Astrocyte (in vitro differentiated cells and primary cell): ENCODE measurements at regions not wholly inside any gene's neighbourhood (a gene's known extent, or its start where the extent isn't known, plus 50 kb on each side); places are given as distances from the start of the nearest gene placed in this dataset.

ENCODE experiments used
- DNase-seq: peaks from one replicate; pipeline ENCODE4 v3.0.0-alpha.2; 2010; ENCODE audit warnings: low read depth
- FAIRE-seq: peaks from 2 replicates; lab custom pipeline; 2011; peaks lifted over from hg19 to GRCh38; lab: Jason Lieb, UNC
- H2AFZ ChIP-seq: 2 replicates; pipeline ENCODE4 v1.6.0; 2012; ENCODE audit warnings: low read depth, low read length, inconsistent platforms
- H3K27ac ChIP-seq: 2 replicates; pipeline ENCODE4 v1.5.1; 2011; ENCODE audit warnings: low read depth, low read length, inconsistent platforms
- H3K27me3 ChIP-seq: 2 replicates; pipeline ENCODE4 v1.6.0; 2011; ENCODE audit warnings: low read length, inconsistent platforms; ENCODE audit not compliant: insufficient read depth
- H3K36me3 ChIP-seq: 2 replicates; pipeline ENCODE4 v1.5.1; 2011; ENCODE audit warnings: low read length, inconsistent platforms; ENCODE audit not compliant: insufficient read depth
- H3K4me1 ChIP-seq: 2 replicates; pipeline ENCODE4 v1.5.1; 2011; ENCODE audit warnings: low read length, inconsistent platforms; ENCODE audit not compliant: insufficient read depth
- H3K4me2 ChIP-seq: 2 replicates; pipeline ENCODE4 v1.6.0; 2012; ENCODE audit warnings: low read length, inconsistent platforms
- H3K4me3 ChIP-seq: 2 replicates; pipeline ENCODE4 v1.5.1; 2011; ENCODE audit warnings: low read depth, mild to moderate bottlenecking, low read length, inconsistent platforms; ENCODE audit not compliant: insufficient read depth
- H3K79me2 ChIP-seq: 2 replicates; pipeline ENCODE4 v1.6.0; 2012; ENCODE audit warnings: mild to moderate bottlenecking, low read length, inconsistent platforms; ENCODE audit not compliant: insufficient read depth
- H3K9ac ChIP-seq: 2 replicates; pipeline ENCODE4 v1.6.0; 2012; ENCODE audit warnings: mild to moderate bottlenecking, low read length, inconsistent platforms
- H3K9me3 ChIP-seq: 2 replicates; pipeline ENCODE4 v1.5.1; 2012; ENCODE audit warnings: low read depth, mild to moderate bottlenecking, low read length, inconsistent platforms; ENCODE audit not compliant: insufficient read depth
- H4K20me1 ChIP-seq: 2 replicates; pipeline ENCODE4 v1.6.0; 2012; ENCODE audit warnings: low read length, inconsistent platforms; ENCODE audit not compliant: insufficient read depth
- H3K27ac Mint-ChIP-seq: one replicate; pipeline ENCODE4 v1.8.0; 2021; ENCODE audit warnings: mild to moderate bottlenecking, mixed read lengths; ENCODE audit not compliant: unreplicated experiment
- H3K27me3 Mint-ChIP-seq: one replicate; pipeline ENCODE4 v1.8.0; 2021; ENCODE audit warnings: low read depth, mixed read lengths; ENCODE audit not compliant: unreplicated experiment
- H3K36me3 Mint-ChIP-seq: one replicate; pipeline ENCODE4 v1.8.0; 2021; ENCODE audit warnings: low read depth, mixed read lengths; ENCODE audit not compliant: unreplicated experiment
- H3K4me1 Mint-ChIP-seq: one replicate; pipeline ENCODE4 v1.8.0; 2021; ENCODE audit warnings: low read depth, mixed read lengths; ENCODE audit not compliant: unreplicated experiment
- H3K4me3 Mint-ChIP-seq: one replicate; pipeline ENCODE4 v1.8.0; 2021; ENCODE audit warnings: mild to moderate bottlenecking, moderate library complexity, mixed read lengths; ENCODE audit not compliant: unreplicated experiment
- H3K9me3 Mint-ChIP-seq: one replicate; pipeline ENCODE4 v1.8.0; 2021; ENCODE audit warnings: mild to moderate bottlenecking, mixed read lengths; ENCODE audit not compliant: unreplicated experiment
- CTCF ChIP-seq: IDR thresholded peaks from 2 replicates; pipeline ENCODE4 v1.5.1; 2011; ENCODE audit warnings: low read depth, mild to moderate bottlenecking, inconsistent platforms, low read length, moderate library complexity; ENCODE audit not compliant: insufficient read depth
- EZH2 ChIP-seq: IDR thresholded peaks from 2 replicates; pipeline ENCODE4 v1.6.1; 2012; ENCODE audit warnings: mild to moderate bottlenecking, low read length, inconsistent platforms; ENCODE audit not compliant: insufficient read depth

- Histone ChIP-seq H4K20me1 (no peaks in the 10 kb centered on the region), H3K4me2 (no peak overlapping the region), H3K4me1 (no peaks in the 10 kb centered on the region), H3K9ac (no peak overlapping the region), H3K79me2 (no peaks in the 10 kb centered on the region), H3K27ac (no peak overlapping the region), H3K4me3 (no peak overlapping the region), H3K27me3 (no peaks in the 10 kb centered on the region), H3K9me3 (no peaks in the 10 kb centered on the region), H3K36me3 (no peaks in the 10 kb centered on the region), H2AFZ (no peak overlapping the region)
- no peak overlapping the region for H3K4me3 Mint-ChIP-seq
- H3K9me3 Mint-ChIP-seq, result no peaks in the 10 kb centered on the region
- TF ChIP-seq EZH2 (no peak), CTCF (no peak)
- H3K36me3 Mint-ChIP-seq, result no peaks in the 10 kb centered on the region
- no peaks in the 10 kb centered on the region for H3K4me1 Mint-ChIP-seq
- FAIRE-seq, result no peak
- DNase-seq, result no peak
- peaks cover 7% of the 10 kb centered on the region for H3K27me3 Mint-ChIP-seq
- H3K27ac Mint-ChIP-seq, result no peak overlapping the region
These were observed 416.9 kb upstream of the SMARCA2 start for GRCh38 chr9:1598270-1598669.

- no peaks in the 10 kb centered on the region for H3K4me1 Mint-ChIP-seq
- no peaks in the 10 kb centered on the region for H3K9me3 ChIP-seq
- H3K27me3 Mint-ChIP-seq, result peaks cover 8% of the 10 kb centered on the region
- no peaks in the 10 kb centered on the region for H3K9me3 Mint-ChIP-seq
- no peak overlapping the region for H3K9ac ChIP-seq
- no peaks in the 10 kb centered on the region for H3K79me2 ChIP-seq
- no peak overlapping the region for H3K4me2 ChIP-seq
- no peaks in the 10 kb centered on the region for H4K20me1 ChIP-seq
- H3K36me3 ChIP-seq, result no peaks in the 10 kb centered on the region
- H2AFZ ChIP-seq, result no peak overlapping the region
- H3K4me3 ChIP-seq, result no peak overlapping the region
- no peak for FAIRE-seq
- no peaks in the 10 kb centered on the region for H3K4me1 ChIP-seq
- no peak overlapping the region for H3K27ac ChIP-seq
- H3K36me3 Mint-ChIP-seq, result no peaks in the 10 kb centered on the region
- no peaks in the 10 kb centered on the region for H3K27me3 ChIP-seq
- no peak overlapping the region for H3K4me3 Mint-ChIP-seq
- TF ChIP-seq CTCF (no peak), EZH2 (no peak)
- H3K27ac Mint-ChIP-seq, result no peak overlapping the region
- no peak for DNase-seq
These were observed 415.2 kb upstream of the SMARCA2 start for GRCh38 chr9:1599961-1600360.

- Histone ChIP-seq H4K20me1 (no peaks in the 10 kb centered on the region), H3K27ac (no peak overlapping the region), H3K9ac (no peak overlapping the region), H2AFZ (no peak overlapping the region), H3K4me1 (no peaks in the 10 kb centered on the region), H3K4me2 (no peak overlapping the region), H3K79me2 (no peaks in the 10 kb centered on the region), H3K27me3 (no peaks in the 10 kb centered on the region), H3K4me3 (no peak overlapping the region), H3K36me3 (no peaks in the 10 kb centered on the region), H3K9me3 (peaks cover 3% of the 10 kb centered on the region)
- Mint-ChIP-seq H3K4me1 (no peaks in the 10 kb centered on the region), H3K27me3 (peaks cover 5% of the 10 kb centered on the region), H3K36me3 (no peaks in the 10 kb centered on the region), H3K9me3 (no peaks in the 10 kb centered on the region), H3K4me3 (no peak overlapping the region), H3K27ac (no peak overlapping the region)
- DNase-seq, result no peak
- no peak for FAIRE-seq
- no peak for TF ChIP-seq EZH2
- TF ChIP-seq CTCF, result no peak
These were observed 410.1 kb upstream of the SMARCA2 start for GRCh38 chr9:1604942-1605560.
